H1 (cell line): ENCODE measurements at regions not wholly inside any gene's neighbourhood (a gene's known extent, or its start where the extent isn't known, plus 50 kb on each side); places are given as distances from the start of the nearest gene placed in this dataset.

Source experiments
- BCL11A ChIP-seq, 2 experiments: IDR thresholded peaks; one replicate each; pipeline ENCODE4 v1.6.1; 2011; ENCODE audit warnings: low read depth in 2 of 2, low read length in 2 of 2, mild to moderate bottlenecking in 2 of 2
- EP300 ChIP-seq, 2 experiments: IDR thresholded peaks; 1 replicate in 1 of 2; 2 replicates in 1 of 2; pipeline ENCODE4 v1.6.1; 2011 to 2012; ENCODE audit warnings: low read depth in 2 of 2, low read length in 2 of 2, mild to moderate bottlenecking in 2 of 2, borderline replicate concordance in 1 of 2, inconsistent platforms in 1 of 2, moderate library complexity in 1 of 2
- EZH2 ChIP-seq: fragments of 200-600 bp; sonication (generic); IDR thresholded peaks from 2 replicates; pipeline ENCODE4 v1.7.1; 2012; ENCODE audit warnings: low read depth, mild to moderate bottlenecking, moderate library complexity, low read length, inconsistent platforms; ENCODE audit not compliant: severe bottlenecking
- HDAC2 ChIP-seq, 2 experiments: fragments of 300-600 bp in 1 of 2; sonication (generic) in 1 of 2; IDR thresholded peaks; 2 replicates each; pipeline ENCODE4 v1.6.1; 2011 to 2012; ENCODE audit warnings: low read depth in 2 of 2, low read length in 2 of 2, mild to moderate bottlenecking in 2 of 2, moderate library complexity in 2 of 2, borderline replicate concordance in 1 of 2, inconsistent platforms in 1 of 2
- POLR2A ChIP-seq, 2 experiments: IDR thresholded peaks; 1 replicate in 1 of 2; 2 replicates in 1 of 2; pipeline ENCODE4 v1.6.1; 2011; ENCODE audit warnings: low read depth in 2 of 2, low read length in 2 of 2, mild to moderate bottlenecking in 2 of 2; ENCODE audit errors: control extremely low read depth in 1 of 2
- RFX5 ChIP-seq: IDR thresholded peaks from 2 replicates; pipeline ENCODE4 v1.6.1; 2011; ENCODE audit warnings: low read depth, low read length, improper control_type of control experiment, borderline replicate concordance
- SIX5 ChIP-seq: IDR thresholded peaks from 2 replicates; pipeline ENCODE4 v1.6.1; 2011; ENCODE audit warnings: mild to moderate bottlenecking, low read depth, low read length
- YY1 ChIP-seq: IDR thresholded peaks from 2 replicates; pipeline ENCODE4 v1.6.1; 2011; ENCODE audit warnings: low read depth, mild to moderate bottlenecking, low read length
- TF ChIP-seq, protein P1 (sequence below): IDR thresholded peaks from 2 replicates; pipeline ENCODE4 v1.6.1; 2011; ENCODE audit warnings: low read depth, mild to moderate bottlenecking, low read length; ENCODE audit not compliant: insufficient read depth
- TF ChIP-seq, protein P2 (sequence below), 3 experiments: IDR thresholded peaks; 1 replicate in 2 of 3; 2 replicates in 1 of 3; pipeline versions ENCODE4 v1.5.1 to v1.6.1; 2011; ENCODE audit warnings: low read length in 3 of 3, mild to moderate bottlenecking in 3 of 3, inconsistent platforms in 2 of 3, low read depth in 1 of 3, moderate library complexity in 1 of 3; ENCODE audit not compliant: insufficient read depth in 1 of 3; ENCODE audit errors: control extremely low read depth in 1 of 3

DNA sequence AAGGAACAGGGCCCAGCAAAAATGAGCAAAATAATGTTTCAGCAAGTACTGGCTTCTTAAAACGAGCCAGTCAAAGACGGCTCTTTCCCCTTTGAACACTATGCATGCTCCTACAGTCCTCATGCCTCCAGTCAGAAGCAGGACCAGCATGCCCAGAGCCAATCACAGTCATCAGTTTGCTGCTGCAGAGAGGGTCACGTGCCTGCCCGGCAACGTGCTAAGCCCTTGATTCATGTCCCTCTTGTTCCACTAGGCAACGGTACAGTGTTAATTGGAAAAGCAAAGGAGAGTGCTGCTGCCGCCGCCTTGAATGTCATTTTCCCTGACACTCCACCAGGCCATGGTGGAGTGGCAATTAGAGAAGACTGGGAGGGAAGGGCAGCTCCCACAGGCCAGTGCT is 500.1 kb downstream of the OCA2 start:
- no peak for TF ChIP-seq POLR2A (IDR thresholded peaks at IDR 0.05; ENCODE audit: control extremely low read depth in 1 of 2, low read depth in 2 of 2, low read length in 2 of 2)
- TF ChIP-seq, protein P1, sequence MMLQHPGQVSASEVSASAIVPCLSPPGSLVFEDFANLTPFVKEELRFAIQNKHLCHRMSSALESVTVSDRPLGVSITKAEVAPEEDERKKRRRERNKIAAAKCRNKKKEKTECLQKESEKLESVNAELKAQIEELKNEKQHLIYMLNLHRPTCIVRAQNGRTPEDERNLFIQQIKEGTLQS: no peak
- no peak for TF ChIP-seq HDAC2 (IDR thresholded peaks at IDR 0.05; ENCODE audit: borderline replicate concordance in 1 of 2, low read depth in 2 of 2, low read length in 2 of 2)
- TF ChIP-seq SIX5: no peak
- TF ChIP-seq, protein P2, sequence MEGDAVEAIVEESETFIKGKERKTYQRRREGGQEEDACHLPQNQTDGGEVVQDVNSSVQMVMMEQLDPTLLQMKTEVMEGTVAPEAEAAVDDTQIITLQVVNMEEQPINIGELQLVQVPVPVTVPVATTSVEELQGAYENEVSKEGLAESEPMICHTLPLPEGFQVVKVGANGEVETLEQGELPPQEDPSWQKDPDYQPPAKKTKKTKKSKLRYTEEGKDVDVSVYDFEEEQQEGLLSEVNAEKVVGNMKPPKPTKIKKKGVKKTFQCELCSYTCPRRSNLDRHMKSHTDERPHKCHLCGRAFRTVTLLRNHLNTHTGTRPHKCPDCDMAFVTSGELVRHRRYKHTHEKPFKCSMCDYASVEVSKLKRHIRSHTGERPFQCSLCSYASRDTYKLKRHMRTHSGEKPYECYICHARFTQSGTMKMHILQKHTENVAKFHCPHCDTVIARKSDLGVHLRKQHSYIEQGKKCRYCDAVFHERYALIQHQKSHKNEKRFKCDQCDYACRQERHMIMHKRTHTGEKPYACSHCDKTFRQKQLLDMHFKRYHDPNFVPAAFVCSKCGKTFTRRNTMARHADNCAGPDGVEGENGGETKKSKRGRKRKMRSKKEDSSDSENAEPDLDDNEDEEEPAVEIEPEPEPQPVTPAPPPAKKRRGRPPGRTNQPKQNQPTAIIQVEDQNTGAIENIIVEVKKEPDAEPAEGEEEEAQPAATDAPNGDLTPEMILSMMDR (IDR thresholded peaks at IDR 0.05; ENCODE audit: control extremely low read depth in 1 of 3, insufficient read depth in 1 of 3, low read depth in 1 of 3, low read length in 3 of 3): no peak
- TF ChIP-seq BCL11A (IDR thresholded peaks at IDR 0.05; ENCODE audit: low read depth in 2 of 2, low read length in 2 of 2): no peak
- no peak for TF ChIP-seq RFX5
- no peak for TF ChIP-seq EP300 (IDR thresholded peaks at IDR 0.05; ENCODE audit: borderline replicate concordance in 1 of 2, low read depth in 2 of 2, low read length in 2 of 2)
- TF ChIP-seq EZH2: no peak
- no peak for TF ChIP-seq YY1
